NCI-H774 (cell line): ENCODE measurements at regions not wholly inside any gene's neighbourhood (a gene's known extent, or its start where the extent isn't known, plus 50 kb on each side); places are given as distances from the start of the nearest gene placed in this dataset.
A peak's percentile ranks its signal among the peaks of the same experiment; 100 is the strongest.
"Not testable (repeated sequence)": the region's sequence is repeated elsewhere in the genome, so short reads cannot be mapped to it uniquely, and the experiment has no call there.

Experiments
- DNase-seq: peaks from one replicate; lab custom pipeline; 2025; lab: John Stamatoyannopoulos, UW

- DNase-seq: not testable (repeated sequence)
Measured at GRCh38 chr15:44849701-44850403, 106.6 kb upstream of the TERB2 start.

GRCh38 chr15:44853304-44853950, 103.1 kb upstream of the TERB2 start:
- peak; percentile 73 for DNase-seq

GRCh38 chr15:44854696-44855095, 101.8 kb upstream of the TERB2 start:
- DNase-seq: not testable (repeated sequence)

GRCh38 chr15:44856284-44856683, 100.2 kb upstream of the TERB2 start:
- not testable (repeated sequence) for DNase-seq

GRCh38 chr15:44857164-44857710, 99.2 kb upstream of the TERB2 start:
- DNase-seq: not testable (repeated sequence)

GRCh38 chr15:44859088-44859487, 97.4 kb upstream of the TERB2 start:
- not testable (repeated sequence) for DNase-seq

GRCh38 chr15:44860168-44860567, 96.3 kb upstream of the TERB2 start:
- DNase-seq: not testable (repeated sequence)

- no peak for DNase-seq
Measured at GRCh38 chr15:44861439-44861910, 95.0 kb upstream of the TERB2 start.

- DNase-seq: no peak
Measured at GRCh38 chr15:44861917-44862316, 94.6 kb upstream of the TERB2 start.

GRCh38 chr15:44862866-44863265, 93.6 kb upstream of the TERB2 start:
- DNase-seq: not testable (repeated sequence)

- not testable (repeated sequence) for DNase-seq
Measured at GRCh38 chr15:44868100-44868499, 88.4 kb upstream of the TERB2 start.

- not testable (repeated sequence) for DNase-seq
Measured at GRCh38 chr15:44870125-44870524, 86.4 kb upstream of the TERB2 start.

GRCh38 chr15:44873103-44873502, 83.4 kb upstream of the TERB2 start:
- no peak for DNase-seq

GRCh38 chr15:44879066-44879465, 77.4 kb upstream of the TERB2 start:
- DNase-seq: no peak

GRCh38 chr15:44882499-44882968, 74.0 kb upstream of the TERB2 start:
- DNase-seq: no peak

GRCh38 chr15:44883199-44883877, 73.1 kb upstream of the TERB2 start:
- DNase-seq: no peak

GRCh38 chr15:44898890-44899651, 57.4 kb upstream of the TERB2 start:
- DNase-seq: not testable (repeated sequence)

- DNase-seq: not testable (repeated sequence)
Measured at GRCh38 chr15:44899775-44900174, 56.7 kb upstream of the TERB2 start.

GRCh38 chr15:44900796-44901195, 55.7 kb upstream of the TERB2 start:
- DNase-seq: not testable (repeated sequence)

- not testable (repeated sequence) for DNase-seq
Measured at GRCh38 chr15:44903281-44903680, 53.2 kb upstream of the TERB2 start.

- DNase-seq: not testable (repeated sequence)
Measured at GRCh38 chr15:44904651-44905340, 51.7 kb upstream of the TERB2 start.
